Nephron (organoid): ENCODE measurements at regions not wholly inside any gene's neighbourhood (a gene's known extent, or its start where the extent isn't known, plus 50 kb on each side); places are given as distances from the start of the nearest gene placed in this dataset.
A peak's percentile ranks its signal among the peaks of the same experiment; 100 is the strongest.

ENCODE experiments used
- H3K27ac Mint-ChIP-seq, 3 experiments: 2 replicates each; pipeline ENCODE4 v1.8.0; 2020; ENCODE audit warnings: mixed read lengths in 3 of 3, mild to moderate bottlenecking in 2 of 3, moderate library complexity in 1 of 3
- H3K27me3 Mint-ChIP-seq: 2 replicates; pipeline ENCODE4 v1.8.0; 2021; ENCODE audit warnings: low read depth, mild to moderate bottlenecking, moderate library complexity, mixed read lengths
- H3K36me3 Mint-ChIP-seq: 2 replicates; pipeline ENCODE4 v1.8.0; 2020; ENCODE audit warnings: low read depth, mixed read lengths
- H3K4me1 Mint-ChIP-seq: 2 replicates; pipeline ENCODE4 v1.8.0; 2020; ENCODE audit warnings: mixed read lengths
- H3K4me3 Mint-ChIP-seq, 3 experiments: 2 replicates each; pipeline ENCODE4 v1.8.0; 2020; ENCODE audit warnings: mild to moderate bottlenecking in 3 of 3, mixed read lengths in 3 of 3, moderate library complexity in 2 of 3
- H3K9me3 Mint-ChIP-seq: 2 replicates; pipeline ENCODE4 v1.8.0; 2020; ENCODE audit warnings: mixed read lengths
- CTCF ChIP-seq, 3 experiments: fragments of 200-600 bp; sonication (generic); IDR thresholded peaks; one replicate each; pipeline ENCODE4 v1.5.0; 2021; ENCODE audit warnings: antibody characterized with exemption in 3 of 3; ENCODE audit not compliant: unreplicated experiment in 3 of 3

GRCh38 chr5:144582066-144582465 lies 411.4 kb downstream of the KCTD16 start:
- Mint-ChIP-seq H3K36me3 (no peaks in the 10 kb centered on the region), H3K27me3 (no peaks in the 10 kb centered on the region), H3K4me1 (peaks cover 23% of the 10 kb centered on the region), H3K9me3 (no peaks in the 10 kb centered on the region), H3K4me3 (no peak overlapping the region), H3K27ac (peak overlapping the region in 1 of 3 experiments; percentile 40)
- no peak for TF ChIP-seq CTCF (IDR thresholded peaks at IDR 0.05; ENCODE audit: unreplicated experiment in 3 of 3)

- no peak overlapping the region for H3K27ac Mint-ChIP-seq
- H3K9me3 Mint-ChIP-seq, result no peaks in the 10 kb centered on the region
- no peaks in the 10 kb centered on the region for H3K36me3 Mint-ChIP-seq
- TF ChIP-seq CTCF (IDR thresholded peaks at IDR 0.05; ENCODE audit: unreplicated experiment in 3 of 3), result no peak
- H3K4me3 Mint-ChIP-seq, result no peak overlapping the region
- H3K4me1 Mint-ChIP-seq, result peaks cover 16% of the 10 kb centered on the region
- no peaks in the 10 kb centered on the region for H3K27me3 Mint-ChIP-seq
Measured at GRCh38 chr5:144581044-144581443, 410.4 kb downstream of the KCTD16 start.

DNA sequence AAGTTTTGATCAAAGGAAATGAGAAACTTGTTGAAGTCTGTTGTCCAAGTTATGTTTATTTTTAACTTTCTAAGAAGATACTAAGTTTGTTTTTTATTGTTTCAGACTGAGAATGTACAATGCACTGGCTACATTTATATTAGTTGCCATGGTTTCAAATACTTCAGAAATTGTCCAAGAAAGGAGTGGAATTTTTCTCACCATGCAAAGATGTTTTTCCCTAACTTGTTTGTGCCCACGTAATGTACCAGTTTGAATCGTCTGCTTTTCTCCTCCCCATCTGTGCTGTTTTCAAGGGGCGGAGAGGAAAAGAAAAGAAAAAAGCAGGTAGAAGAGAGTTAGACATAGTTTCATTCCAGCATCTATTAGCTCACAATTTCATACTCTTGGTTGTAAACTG lies 407.0 kb downstream of the KCTD16 start:
- Mint-ChIP-seq H3K36me3 (no peaks in the 10 kb centered on the region), H3K4me1 (no peaks in the 10 kb centered on the region), H3K9me3 (peaks cover 6% of the 10 kb centered on the region), H3K27me3 (no peaks in the 10 kb centered on the region), H3K27ac (no peak overlapping the region), H3K4me3 (no peak overlapping the region)
- TF ChIP-seq CTCF (IDR thresholded peaks at IDR 0.05; ENCODE audit: unreplicated experiment in 3 of 3), result no peak

DNA sequence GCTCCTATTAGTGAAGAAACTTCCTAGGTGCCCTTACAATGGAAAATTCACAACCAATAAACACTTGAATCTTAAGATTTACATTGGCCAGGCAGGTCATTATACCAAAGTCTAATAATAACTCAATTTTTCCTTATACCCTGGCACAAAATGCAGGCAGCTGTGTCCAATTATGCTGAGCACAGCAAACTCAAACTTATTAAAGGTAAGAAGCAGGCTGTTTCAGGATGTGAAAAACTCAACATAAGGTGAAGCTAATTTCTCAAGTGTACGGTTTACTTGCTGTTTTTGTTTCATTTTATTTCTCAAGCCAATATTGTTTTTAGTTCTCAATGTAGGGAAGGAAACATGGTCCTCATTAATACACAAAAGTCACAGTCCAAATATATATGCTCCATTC lies 405.1 kb downstream of the KCTD16 start:
- Mint-ChIP-seq H3K36me3 (no peaks in the 10 kb centered on the region), H3K9me3 (peaks cover 9% of the 10 kb centered on the region), H3K27ac (no peak overlapping the region), H3K4me3 (no peak overlapping the region), H3K4me1 (no peaks in the 10 kb centered on the region), H3K27me3 (no peaks in the 10 kb centered on the region)
- no peak for TF ChIP-seq CTCF (IDR thresholded peaks at IDR 0.05; ENCODE audit: unreplicated experiment in 3 of 3)

DNA sequence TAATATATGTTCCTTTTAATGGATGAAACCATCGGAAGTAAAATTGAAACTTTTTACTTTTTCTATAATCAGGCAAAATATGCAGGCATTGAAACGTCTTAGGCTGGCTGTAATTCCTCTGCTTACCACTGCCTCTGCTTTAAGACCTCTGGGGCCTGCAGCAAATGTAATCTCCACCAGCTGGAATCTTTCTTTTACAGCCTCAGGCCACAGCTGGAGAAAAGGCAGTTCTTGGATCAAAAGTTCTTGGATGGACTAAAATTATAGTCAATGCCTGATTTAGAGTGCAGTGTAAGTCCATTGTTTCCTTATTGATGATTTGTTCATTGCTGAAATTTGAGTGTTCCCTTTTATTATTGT lies 396.7 kb downstream of the KCTD16 start:
- Mint-ChIP-seq H3K4me1 (no peaks in the 10 kb centered on the region), H3K27me3 (no peaks in the 10 kb centered on the region), H3K36me3 (peaks cover 5% of the 10 kb centered on the region), H3K4me3 (no peak overlapping the region), H3K9me3 (peaks cover 40% of the 10 kb centered on the region), H3K27ac (no peak overlapping the region)
- TF ChIP-seq CTCF (IDR thresholded peaks at IDR 0.05; ENCODE audit: unreplicated experiment in 3 of 3), result no peak

DNA sequence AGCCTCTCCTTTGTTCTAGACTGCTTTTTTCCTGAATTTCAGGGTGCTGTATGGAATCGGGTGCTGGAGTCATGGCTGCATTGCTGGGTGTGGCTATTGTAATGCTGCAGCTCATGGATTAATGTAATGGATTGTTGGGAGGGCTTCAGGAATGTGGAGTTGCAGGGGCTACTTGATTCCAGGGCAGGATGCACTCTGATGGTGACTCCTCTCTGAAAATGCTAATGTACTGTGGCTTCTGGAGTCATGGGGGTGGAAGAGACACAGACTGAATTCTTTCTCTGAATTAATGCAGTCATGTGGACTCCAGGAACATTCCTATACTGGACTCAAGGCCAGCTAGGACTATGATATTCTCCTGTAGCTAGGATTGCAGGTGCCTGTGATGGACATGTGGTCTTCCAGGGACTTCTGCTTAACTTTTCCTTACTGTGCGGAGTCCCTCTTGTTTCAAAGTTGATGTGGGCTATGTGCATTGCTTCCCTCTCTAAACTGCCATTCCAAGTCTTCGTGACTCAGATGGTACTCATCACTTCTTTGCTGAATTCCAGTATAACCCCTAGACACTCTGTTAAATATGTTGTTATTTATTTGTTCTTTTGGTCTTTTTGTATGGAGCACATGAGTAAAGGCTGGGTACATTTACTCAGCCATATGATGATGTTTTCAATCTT lies 396.2 kb downstream of the KCTD16 start:
- no peaks in the 10 kb centered on the region for H3K27me3 Mint-ChIP-seq
- H3K4me3 Mint-ChIP-seq, result no peak overlapping the region
- TF ChIP-seq CTCF (IDR thresholded peaks at IDR 0.05; ENCODE audit: unreplicated experiment in 3 of 3), result no peak
- peaks cover 39% of the 10 kb centered on the region for H3K9me3 Mint-ChIP-seq
- no peak overlapping the region for H3K27ac Mint-ChIP-seq
- no peaks in the 10 kb centered on the region for H3K4me1 Mint-ChIP-seq
- H3K36me3 Mint-ChIP-seq, result peaks cover 5% of the 10 kb centered on the region
